ENCODE measurements at regions not wholly inside any gene's neighbourhood (a gene's known extent, or its start where the extent isn't known, plus 50 kb on each side); places are given as distances from the start of the nearest gene placed in this dataset.
"Not testable (repeated sequence)": the region's sequence is repeated elsewhere in the genome, so short reads cannot be mapped to it uniquely, and the experiment has no call there.

- no peak overlapping the region for H3K4me3 ChIP-seq (ENCODE audit: low read depth, low read length)
- no peak for DNase-seq (ENCODE audit: low read depth)
- TF ChIP-seq CTCF (IDR thresholded peaks at IDR 0.05; ENCODE audit: control insufficient read depth, extremely low read depth, insufficient read depth) = no peak
Measured at GRCh38 chr11:91996526-91996925, 228.1 kb upstream of the FAT3 start.

GRCh38 chr11:91988443-91988842 lies 236.2 kb upstream of the FAT3 start:
- H3K4me3 ChIP-seq (ENCODE audit: low read depth, low read length); DNase-seq (ENCODE audit: low read depth): not testable (repeated sequence)

GRCh38 chr11:91986218-91986617 lies 238.4 kb upstream of the FAT3 start:
- TF ChIP-seq CTCF (IDR thresholded peaks at IDR 0.05; ENCODE audit: control insufficient read depth, extremely low read depth, insufficient read depth) = no peak
- H3K4me3 ChIP-seq (ENCODE audit: low read depth, low read length) = no peak overlapping the region
- DNase-seq (ENCODE audit: low read depth) = no peak

- DNase-seq (ENCODE audit: low read depth) = no peak
- no peak overlapping the region for H3K4me3 ChIP-seq (ENCODE audit: low read depth, low read length)
- TF ChIP-seq CTCF (IDR thresholded peaks at IDR 0.05; ENCODE audit: control insufficient read depth, extremely low read depth, insufficient read depth) = no peak
Measured at GRCh38 chr11:91984033-91984584, 240.5 kb upstream of the FAT3 start.

- TF ChIP-seq CTCF (IDR thresholded peaks at IDR 0.05; ENCODE audit: control insufficient read depth, extremely low read depth, insufficient read depth) = no peak
Measured at GRCh38 chr11:91981995-91982394, 242.6 kb upstream of the FAT3 start.

GRCh38 chr11:91979775-91980174 lies 244.8 kb upstream of the FAT3 start:
- no peak for DNase-seq (ENCODE audit: low read depth)

More at GRCh38 chr11:91981995-91982394, 242.6 kb upstream of the FAT3 start:
- no peak for DNase-seq (ENCODE audit: low read depth)
- H3K4me3 ChIP-seq (ENCODE audit: low read depth, low read length) = no peak overlapping the region

GRCh38 chr11:91978747-91979146 lies 245.9 kb upstream of the FAT3 start:
- no peak for TF ChIP-seq CTCF (IDR thresholded peaks at IDR 0.05; ENCODE audit: control insufficient read depth, extremely low read depth, insufficient read depth)
- no peak overlapping the region for H3K4me3 ChIP-seq (ENCODE audit: low read depth, low read length)
- no peak for DNase-seq (ENCODE audit: low read depth)

More at GRCh38 chr11:91979775-91980174, 244.8 kb upstream of the FAT3 start:
- TF ChIP-seq CTCF (IDR thresholded peaks at IDR 0.05; ENCODE audit: control insufficient read depth, extremely low read depth, insufficient read depth) = no peak
- no peak overlapping the region for H3K4me3 ChIP-seq (ENCODE audit: low read depth, low read length)

All from LNCaP clone FGC (cell line).